B cell (primary cell): ENCODE measurements at regions not wholly inside any gene's neighbourhood (a gene's known extent, or its start where the extent isn't known, plus 50 kb on each side); places are given as distances from the start of the nearest gene placed in this dataset.

Source experiments
- EZH2 ChIP-seq: IDR thresholded peaks from 2 replicates; pipeline ENCODE4 v1.6.1; 2012; ENCODE audit warnings: borderline replicate concordance, low read depth, mild to moderate bottlenecking, moderate library complexity, low read length; ENCODE audit not compliant: insufficient read depth, poor library complexity, severe bottlenecking
- TF ChIP-seq, protein P1 (sequence below): fragments of 200-600 bp; IDR thresholded peaks from one replicate; pipeline ENCODE4 v1.8.0; 2022; ENCODE audit warnings: antibody characterized with exemption, mild to moderate bottlenecking

- TF ChIP-seq EZH2: no peak
- TF ChIP-seq, protein P1, sequence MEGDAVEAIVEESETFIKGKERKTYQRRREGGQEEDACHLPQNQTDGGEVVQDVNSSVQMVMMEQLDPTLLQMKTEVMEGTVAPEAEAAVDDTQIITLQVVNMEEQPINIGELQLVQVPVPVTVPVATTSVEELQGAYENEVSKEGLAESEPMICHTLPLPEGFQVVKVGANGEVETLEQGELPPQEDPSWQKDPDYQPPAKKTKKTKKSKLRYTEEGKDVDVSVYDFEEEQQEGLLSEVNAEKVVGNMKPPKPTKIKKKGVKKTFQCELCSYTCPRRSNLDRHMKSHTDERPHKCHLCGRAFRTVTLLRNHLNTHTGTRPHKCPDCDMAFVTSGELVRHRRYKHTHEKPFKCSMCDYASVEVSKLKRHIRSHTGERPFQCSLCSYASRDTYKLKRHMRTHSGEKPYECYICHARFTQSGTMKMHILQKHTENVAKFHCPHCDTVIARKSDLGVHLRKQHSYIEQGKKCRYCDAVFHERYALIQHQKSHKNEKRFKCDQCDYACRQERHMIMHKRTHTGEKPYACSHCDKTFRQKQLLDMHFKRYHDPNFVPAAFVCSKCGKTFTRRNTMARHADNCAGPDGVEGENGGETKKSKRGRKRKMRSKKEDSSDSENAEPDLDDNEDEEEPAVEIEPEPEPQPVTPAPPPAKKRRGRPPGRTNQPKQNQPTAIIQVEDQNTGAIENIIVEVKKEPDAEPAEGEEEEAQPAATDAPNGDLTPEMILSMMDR: no peak
Observed at GRCh38 chr3:84141571-84141970, 817.2 kb upstream of the CADM2 start.
